D721Med (cell line): ENCODE measurements at regions not wholly inside any gene's neighbourhood (a gene's known extent, or its start where the extent isn't known, plus 50 kb on each side); places are given as distances from the start of the nearest gene placed in this dataset.

Experiments
- DNase-seq: peaks from one replicate; pipeline ENCODE4 v3.0.0; 2011; ENCODE audit warnings: low spot score; ENCODE audit not compliant: insufficient read length
- FAIRE-seq: peaks from 2 replicates; lab custom pipeline; 2011; peaks lifted over from hg19 to GRCh38; lab: Jason Lieb, UNC
- TF ChIP-seq, protein P1 (sequence below): IDR thresholded peaks from 2 replicates; pipeline ENCODE4 v1.5.1; 2012; ENCODE audit warnings: mild to moderate bottlenecking, control low read depth; ENCODE audit not compliant: insufficient read depth; ENCODE audit errors: missing control alignments

DNA sequence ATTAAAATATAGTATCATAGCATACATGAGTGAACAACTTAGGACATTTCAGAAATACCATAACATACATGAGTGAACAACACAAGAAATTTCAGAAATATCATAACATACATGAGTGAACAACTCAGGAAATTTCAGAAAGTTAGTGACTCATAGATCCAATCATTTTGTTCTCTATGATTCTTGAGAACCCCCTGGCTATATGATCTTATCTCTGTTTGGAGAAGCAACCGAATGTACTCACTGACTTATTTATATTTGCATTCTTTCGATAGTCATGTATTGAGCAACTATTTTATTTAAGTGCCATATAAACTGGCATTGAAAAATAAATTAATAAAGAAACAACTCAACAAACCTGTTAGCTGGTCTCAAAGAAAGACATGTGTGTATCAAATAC, 251.1 kb downstream of the EFNB2 start:
- FAIRE-seq = no peak
- TF ChIP-seq, protein P1, sequence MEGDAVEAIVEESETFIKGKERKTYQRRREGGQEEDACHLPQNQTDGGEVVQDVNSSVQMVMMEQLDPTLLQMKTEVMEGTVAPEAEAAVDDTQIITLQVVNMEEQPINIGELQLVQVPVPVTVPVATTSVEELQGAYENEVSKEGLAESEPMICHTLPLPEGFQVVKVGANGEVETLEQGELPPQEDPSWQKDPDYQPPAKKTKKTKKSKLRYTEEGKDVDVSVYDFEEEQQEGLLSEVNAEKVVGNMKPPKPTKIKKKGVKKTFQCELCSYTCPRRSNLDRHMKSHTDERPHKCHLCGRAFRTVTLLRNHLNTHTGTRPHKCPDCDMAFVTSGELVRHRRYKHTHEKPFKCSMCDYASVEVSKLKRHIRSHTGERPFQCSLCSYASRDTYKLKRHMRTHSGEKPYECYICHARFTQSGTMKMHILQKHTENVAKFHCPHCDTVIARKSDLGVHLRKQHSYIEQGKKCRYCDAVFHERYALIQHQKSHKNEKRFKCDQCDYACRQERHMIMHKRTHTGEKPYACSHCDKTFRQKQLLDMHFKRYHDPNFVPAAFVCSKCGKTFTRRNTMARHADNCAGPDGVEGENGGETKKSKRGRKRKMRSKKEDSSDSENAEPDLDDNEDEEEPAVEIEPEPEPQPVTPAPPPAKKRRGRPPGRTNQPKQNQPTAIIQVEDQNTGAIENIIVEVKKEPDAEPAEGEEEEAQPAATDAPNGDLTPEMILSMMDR = no peak
- DNase-seq = no peak

DNA sequence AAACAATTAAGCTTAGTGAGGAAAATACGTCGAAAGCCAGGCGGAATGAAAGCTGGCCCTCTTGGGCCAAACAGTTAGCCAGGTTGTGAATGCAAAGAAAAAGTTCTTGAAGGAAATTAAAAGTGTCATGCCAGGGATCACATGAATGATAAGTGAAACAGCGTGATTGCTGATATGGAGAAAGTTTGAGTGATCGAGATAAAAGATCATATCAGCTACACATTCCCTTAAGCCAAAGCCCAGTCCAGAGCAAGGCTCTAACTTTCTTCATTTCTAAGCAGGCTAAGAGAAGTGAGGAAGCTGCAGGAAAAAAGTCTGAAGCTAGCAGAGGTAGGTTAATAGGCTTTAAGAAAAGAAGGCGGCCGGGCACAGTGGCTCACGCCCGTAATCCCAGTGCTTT, 254.0 kb downstream of the EFNB2 start:
- no peak for DNase-seq
- TF ChIP-seq, protein P1 = no peak
- FAIRE-seq = no peak

DNA sequence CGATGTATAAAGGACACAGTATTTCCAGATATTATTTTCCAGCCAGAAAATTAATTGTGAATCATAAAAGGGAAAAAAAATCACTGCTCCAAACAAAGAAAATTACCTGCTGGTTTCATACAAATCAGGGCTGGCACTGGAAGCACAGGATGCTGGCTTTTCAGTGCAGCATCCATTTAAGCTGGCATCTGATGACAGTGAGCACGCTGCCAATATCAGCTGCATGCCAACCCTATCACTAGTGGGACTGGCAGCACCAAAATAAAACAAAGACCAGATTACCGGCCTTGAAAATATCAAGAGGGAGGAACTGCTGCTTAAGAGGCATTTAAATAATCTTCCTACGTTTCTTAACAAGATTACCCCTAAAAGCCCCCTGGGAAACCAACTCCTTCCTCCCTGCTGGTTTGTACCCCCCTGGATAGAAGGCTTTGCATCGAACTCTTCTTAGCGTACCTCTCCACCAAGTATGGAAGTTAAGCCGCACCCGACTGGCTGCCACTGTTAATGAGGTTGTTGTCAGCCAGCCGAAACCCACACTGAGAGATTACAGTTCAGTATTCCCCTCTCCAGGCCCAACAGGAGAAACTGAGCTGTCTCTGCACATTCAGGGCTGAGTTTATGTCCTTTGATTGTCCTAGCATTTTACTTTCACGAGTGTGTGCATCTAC, 257.8 kb downstream of the EFNB2 start:
- peak; percentile 26 for DNase-seq
- TF ChIP-seq, protein P1 = no peak
- peak; percentile 32 for FAIRE-seq

DNA sequence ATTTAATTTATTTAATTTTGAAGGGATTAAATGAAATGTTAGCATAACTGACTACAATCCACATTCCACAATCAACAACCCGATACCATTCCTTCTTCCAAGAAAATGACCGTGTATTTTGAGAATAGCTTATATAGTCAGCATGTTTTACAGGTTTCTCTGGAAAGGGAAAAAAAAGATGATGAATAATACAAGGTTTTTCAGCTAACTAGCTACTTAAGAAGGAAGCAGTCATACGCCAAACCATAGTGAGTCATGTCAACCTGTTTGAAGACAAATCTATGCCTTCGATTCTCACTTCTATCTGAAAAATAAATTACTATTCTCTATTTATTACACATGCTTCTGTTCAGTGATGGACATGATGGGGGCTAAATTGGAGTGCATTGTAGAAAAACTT, 258.6 kb downstream of the EFNB2 start:
- DNase-seq = no peak
- FAIRE-seq = no peak
- TF ChIP-seq, protein P1 = no peak

DNA sequence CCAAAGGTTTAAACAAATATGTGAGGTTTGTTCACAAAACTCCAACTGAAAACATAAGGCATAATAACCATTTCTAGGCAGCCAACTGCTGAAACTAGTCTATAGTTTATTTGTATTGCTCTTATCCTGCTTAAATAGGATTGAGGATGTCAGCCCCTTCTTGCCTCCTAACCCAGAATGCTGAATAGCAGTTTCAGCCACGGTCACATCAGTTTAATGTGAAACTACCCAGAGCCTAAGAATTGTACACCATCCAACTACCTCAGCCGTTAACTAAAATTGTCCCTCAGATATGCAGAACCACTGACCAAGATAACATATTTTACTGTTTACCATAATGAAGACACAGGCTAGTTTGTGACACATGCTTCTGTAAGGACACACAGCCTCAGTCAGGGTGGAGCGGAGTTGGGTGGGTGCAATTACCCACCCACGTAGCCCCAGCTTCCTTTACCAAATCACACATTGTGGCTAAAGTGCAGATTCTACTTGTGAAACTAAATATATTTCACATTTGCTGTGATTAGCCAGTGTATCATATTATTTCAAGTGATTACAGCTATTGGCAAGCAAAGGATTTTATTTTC, 259.9 kb downstream of the EFNB2 start:
- no peak for DNase-seq
- TF ChIP-seq, protein P1 = no peak
- FAIRE-seq = no peak

DNA sequence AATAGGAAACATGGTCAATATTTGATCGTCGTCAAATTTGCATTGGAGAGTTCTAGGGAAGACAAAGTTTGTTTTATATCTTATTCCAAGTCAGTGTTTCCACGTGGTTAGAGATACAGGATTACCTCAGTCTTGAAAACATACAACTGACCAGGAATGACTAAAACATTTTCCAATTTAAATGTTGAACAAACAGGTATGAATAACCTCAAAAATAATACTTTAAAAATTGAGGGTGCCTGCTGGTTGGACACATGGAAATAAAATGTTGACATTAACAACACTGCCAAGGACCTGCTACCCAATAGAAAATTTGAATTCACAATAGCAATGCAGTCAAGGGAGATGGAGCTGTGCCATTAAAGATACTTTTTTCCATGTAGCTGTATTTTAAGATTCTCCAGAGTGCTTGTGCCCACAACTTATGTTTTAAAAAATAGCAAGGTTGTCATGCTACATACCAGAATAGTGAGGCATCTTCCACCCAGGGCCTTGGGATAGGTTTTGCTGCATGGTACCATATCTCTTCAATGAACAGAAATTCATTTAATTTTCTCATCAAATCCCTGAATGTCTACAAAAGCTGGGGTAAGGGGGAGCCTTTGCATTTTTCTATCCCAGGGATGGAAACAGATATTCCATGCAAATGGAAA, 260.8 kb downstream of the EFNB2 start:
- no peak for DNase-seq
- TF ChIP-seq, protein P1 = no peak
- FAIRE-seq = no peak

DNA sequence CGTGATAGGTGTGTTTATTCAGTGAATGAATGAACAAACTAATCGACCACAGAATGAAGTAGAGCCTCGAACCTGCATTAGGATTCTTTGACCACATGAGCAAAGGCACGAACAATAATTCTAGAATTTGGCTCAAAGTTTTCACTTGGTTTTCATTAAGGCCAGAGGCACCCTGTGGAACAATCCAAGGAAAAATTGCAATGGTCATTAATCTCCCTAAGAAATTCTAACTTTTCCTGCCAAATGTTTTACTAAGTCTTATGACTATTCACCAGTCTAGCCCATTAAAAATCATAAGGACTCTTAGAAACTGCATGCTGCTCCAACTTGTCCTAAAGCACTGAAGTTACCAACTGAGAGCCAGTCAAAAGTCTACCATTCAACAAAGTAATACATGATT, 271.7 kb downstream of the EFNB2 start:
- FAIRE-seq (no peak), DNase-seq (no peak)
- TF ChIP-seq, protein P1 = no peak
